Stimulated activated CD4-positive, alpha-beta T cell treated with anti-CD3 and anti-CD28 coated beads, Interleukin-15, amount 100 ng/mL, for 24 hours (primary cell): ENCODE measurements at regions not wholly inside any gene's neighbourhood (a gene's known extent, or its start where the extent isn't known, plus 50 kb on each side); places are given as distances from the start of the nearest gene placed in this dataset.
"Not testable (repeated sequence)": the region's sequence is repeated elsewhere in the genome, so short reads cannot be mapped to it uniquely, and the experiment has no call there.

Experiments
- DNase-seq: peaks from one replicate; pipeline ENCODE4 v3.0.0-alpha.2; 2020

- DNase-seq = not testable (repeated sequence)
Measured at GRCh38 chr16:10275214-10275996, 93.2 kb upstream of the GRIN2A start.

- DNase-seq = no peak
Measured at GRCh38 chr16:10277597-10277996, 95.4 kb upstream of the GRIN2A start.

GRCh38 chr16:10280262-10281170 is 98.3 kb upstream of the GRIN2A start:
- DNase-seq = no peak

GRCh38 chr16:10282367-10282766 is 100.1 kb upstream of the GRIN2A start:
- DNase-seq = no peak

- DNase-seq = not testable (repeated sequence)
Measured at GRCh38 chr16:10283246-10283645, 101.0 kb upstream of the GRIN2A start.

GRCh38 chr16:10290467-10291105 is 95.3 kb upstream of the ATF7IP2 start:
- not testable (repeated sequence) for DNase-seq

GRCh38 chr16:10292197-10292596 is 93.7 kb upstream of the ATF7IP2 start:
- not testable (repeated sequence) for DNase-seq

GRCh38 chr16:10292976-10293375 is 92.9 kb upstream of the ATF7IP2 start:
- not testable (repeated sequence) for DNase-seq

GRCh38 chr16:10294153-10294552 is 91.7 kb upstream of the ATF7IP2 start:
- DNase-seq = not testable (repeated sequence)

GRCh38 chr16:10296956-10297340 is 88.9 kb upstream of the ATF7IP2 start:
- no peak for DNase-seq

- DNase-seq = no peak
Measured at GRCh38 chr16:10297341-10298006, 88.4 kb upstream of the ATF7IP2 start.

GRCh38 chr16:10300905-10301304 is 85.0 kb upstream of the ATF7IP2 start:
- no peak for DNase-seq

GRCh38 chr16:10301547-10301946 is 84.3 kb upstream of the ATF7IP2 start:
- not testable (repeated sequence) for DNase-seq

- no peak for DNase-seq
Measured at GRCh38 chr16:10305912-10306311, 79.9 kb upstream of the ATF7IP2 start.

GRCh38 chr16:10308305-10309193 is 77.3 kb upstream of the ATF7IP2 start:
- DNase-seq = no peak

GRCh38 chr16:10309271-10309932 is 76.5 kb upstream of the ATF7IP2 start:
- no peak for DNase-seq

GRCh38 chr16:10312008-10312407 is 73.9 kb upstream of the ATF7IP2 start:
- no peak for DNase-seq

- no peak for DNase-seq
Measured at GRCh38 chr16:10312784-10313724, 72.8 kb upstream of the ATF7IP2 start.

- no peak for DNase-seq
Measured at GRCh38 chr16:10314317-10314716, 71.5 kb upstream of the ATF7IP2 start.

- no peak for DNase-seq
Measured at GRCh38 chr16:10314811-10315210, 71.0 kb upstream of the ATF7IP2 start.
